ENCODE measurements at regions not wholly inside any gene's neighbourhood (a gene's known extent, or its start where the extent isn't known, plus 50 kb on each side); places are given as distances from the start of the nearest gene placed in this dataset.

DNA sequence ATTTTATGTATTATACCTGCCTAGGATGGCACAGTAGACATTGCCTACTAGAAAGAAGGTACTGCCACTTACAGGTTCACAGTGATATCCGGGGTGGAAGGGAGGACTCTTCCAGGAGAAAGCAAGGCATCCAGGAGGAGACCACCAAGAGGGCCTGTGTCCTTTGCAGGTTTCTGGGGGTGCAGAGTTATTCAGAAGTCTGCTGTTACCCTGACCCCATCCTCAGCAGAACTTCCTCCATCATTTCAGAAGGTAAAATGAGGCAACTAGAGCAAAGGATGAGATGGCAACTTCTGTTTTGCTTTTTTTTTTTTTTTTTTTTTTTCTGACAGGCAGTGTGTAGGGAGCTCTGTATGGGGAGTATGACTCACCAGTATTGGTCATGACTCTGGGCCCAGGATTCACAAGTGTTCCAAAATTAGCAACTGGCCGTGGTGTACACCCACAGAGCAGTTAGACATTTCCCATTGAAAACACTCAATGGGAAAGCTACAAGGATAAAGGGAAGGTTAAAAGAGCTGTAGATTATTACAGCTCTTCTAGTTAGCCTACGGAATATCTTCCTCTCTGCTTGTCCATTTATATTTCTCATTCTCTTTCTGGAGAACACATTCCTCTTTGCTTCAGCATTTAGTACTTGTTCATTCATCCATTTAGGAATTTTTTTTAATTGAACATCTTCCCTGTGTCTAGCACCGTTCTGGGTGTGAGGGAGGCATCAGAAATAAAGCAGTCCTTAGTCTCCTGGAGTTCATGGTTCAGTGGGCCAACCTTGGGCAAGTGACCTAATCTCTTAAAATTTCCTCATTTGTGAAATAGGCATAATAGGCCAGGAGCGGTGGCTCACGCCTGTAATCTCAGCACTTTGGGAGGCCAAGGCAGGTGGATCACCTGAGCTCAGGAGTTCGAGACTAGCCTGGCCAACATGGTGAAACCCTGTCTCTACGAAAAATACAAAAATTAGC is 50.5 kb upstream of the PPP2R5A start:
- H3K36me3 Mint-ChIP-seq: no peaks in the 10 kb centered on the region
- peak; percentile 75 for DNase-seq (ENCODE audit: low spot score)
- peak; percentile 95 for ATAC-seq
- H3K4me3 Mint-ChIP-seq: peak overlapping the region; percentile 48
- H3K4me1 Mint-ChIP-seq (ENCODE audit: low read depth in 2 of 2): peaks cover 50 to 56% of the 10 kb centered on the region in 2 donors
- H3K27ac Mint-ChIP-seq: peak overlapping the region; percentile 63 to 90
- peaks cover 2% of the 10 kb centered on the region for H3K9me3 Mint-ChIP-seq
- no peaks in the 10 kb centered on the region for H3K27me3 Mint-ChIP-seq
